ENCODE measurements at regions not wholly inside any gene's neighbourhood (a gene's known extent, or its start where the extent isn't known, plus 50 kb on each side); places are given as distances from the start of the nearest gene placed in this dataset.

GRCh38 chr11:131217313-131218310 lies 152.8 kb upstream of the NTM start:
- DNase-seq (ENCODE audit: extremely low read depth, insufficient read length) = no peak
- TF ChIP-seq CTCF (IDR thresholded peaks at IDR 0.05; ENCODE audit: insufficient read depth, low read length, poor library complexity, severe bottlenecking) = peak; percentile 52
- no peaks in the 10 kb centered on the region; the same call in none of the 2 replicates for H3K27me3 ChIP-seq (replicated peaks; ENCODE audit: control insufficient read depth, insufficient read depth, low read length)

DNA sequence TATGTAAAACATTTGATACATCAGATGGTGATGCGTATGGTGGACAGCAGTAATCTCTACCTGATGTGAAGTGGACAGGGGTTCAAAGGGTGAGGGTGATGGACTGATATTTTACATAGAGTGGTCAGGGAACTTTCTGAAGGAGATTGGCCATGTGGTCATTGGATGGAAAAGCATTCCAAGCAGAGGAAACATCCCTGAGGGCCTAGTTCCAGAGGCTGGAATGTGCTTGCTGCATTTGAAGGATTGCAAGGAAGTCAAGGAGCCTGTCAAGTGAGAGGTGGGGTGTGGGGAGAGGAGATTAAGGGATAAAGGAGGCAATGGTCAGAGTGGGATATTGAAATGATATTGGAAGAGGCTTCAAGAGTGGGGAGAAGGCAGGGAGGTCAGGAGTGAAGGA lies 151.9 kb upstream of the NTM start:
- TF ChIP-seq CTCF (IDR thresholded peaks at IDR 0.05; ENCODE audit: insufficient read depth, low read length, poor library complexity, severe bottlenecking) = no peak
- H3K4me3 ChIP-seq (replicated peaks; ENCODE audit: low read depth, low read length) = no peak overlapping the region
- no peaks in the 10 kb centered on the region for H3K36me3 ChIP-seq (ENCODE audit: control insufficient read depth, insufficient read depth, low read length)
- no peak for DNase-seq (ENCODE audit: extremely low read depth, insufficient read length)
- no peaks in the 10 kb centered on the region; the same call in none of the 2 replicates for H3K27me3 ChIP-seq (replicated peaks; ENCODE audit: control insufficient read depth, insufficient read depth, low read length)

More at GRCh38 chr11:131217313-131218310, 152.8 kb upstream of the NTM start:
- H3K4me3 ChIP-seq (replicated peaks; ENCODE audit: low read depth, low read length) = no peak overlapping the region
- no peaks in the 10 kb centered on the region for H3K36me3 ChIP-seq (ENCODE audit: control insufficient read depth, insufficient read depth, low read length)

- no peak for TF ChIP-seq CTCF (IDR thresholded peaks at IDR 0.05; ENCODE audit: insufficient read depth, low read length, poor library complexity, severe bottlenecking)
- H3K36me3 ChIP-seq (ENCODE audit: control insufficient read depth, insufficient read depth, low read length) = no peaks in the 10 kb centered on the region
- H3K27me3 ChIP-seq (replicated peaks; ENCODE audit: control insufficient read depth, insufficient read depth, low read length) = no peaks in the 10 kb centered on the region; the same call in none of the 2 replicates
- H3K4me3 ChIP-seq (replicated peaks; ENCODE audit: low read depth, low read length) = no peak overlapping the region
- DNase-seq (ENCODE audit: extremely low read depth, insufficient read length) = no peak
Measured at GRCh38 chr11:131219646-131220045, 150.8 kb upstream of the NTM start.

DNA sequence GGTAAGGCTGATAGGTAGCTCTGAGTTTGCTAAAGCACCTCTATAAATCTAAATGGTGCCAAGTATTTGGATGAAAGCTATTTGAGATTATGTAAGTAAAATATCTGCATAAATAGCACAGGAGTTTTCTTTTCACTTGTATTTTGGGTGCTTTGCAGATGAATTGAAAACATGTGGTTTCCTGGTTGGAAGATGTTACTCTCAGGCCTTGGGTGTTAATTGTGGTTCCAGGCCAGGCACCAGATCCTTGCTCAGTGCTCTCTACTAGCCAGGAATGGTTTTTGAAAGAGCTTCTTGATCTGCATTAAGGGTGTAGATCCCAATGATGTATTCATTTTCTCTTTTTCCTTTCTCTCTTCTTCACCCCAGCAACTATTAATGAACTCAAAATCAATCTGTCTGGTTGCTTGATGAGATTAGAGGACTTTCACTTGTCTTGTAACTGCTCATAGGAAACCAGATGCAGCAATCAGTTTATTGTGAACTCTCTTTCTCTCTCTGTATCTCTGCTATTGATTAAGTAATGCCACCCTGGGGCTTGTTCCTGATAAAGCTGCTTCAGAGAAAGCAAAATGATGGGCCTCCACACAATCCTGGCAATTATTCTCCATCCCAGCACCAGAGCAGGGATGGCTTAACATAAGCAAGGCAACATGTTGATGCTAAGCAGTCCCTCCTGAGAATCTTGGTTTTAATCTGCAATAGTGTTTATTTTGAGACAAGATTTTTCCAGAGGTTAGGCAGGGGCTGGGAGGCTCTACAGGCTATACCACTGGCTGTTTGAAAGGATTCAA lies 147.0 kb upstream of the NTM start:
- Histone ChIP-seq H3K36me3 (ENCODE audit: control insufficient read depth, insufficient read depth, low read length) (no peaks in the 10 kb centered on the region), H3K4me3 (replicated peaks; ENCODE audit: low read depth, low read length) (no peak overlapping the region), H3K27me3 (replicated peaks; ENCODE audit: control insufficient read depth, insufficient read depth, low read length) (no peaks in the 10 kb centered on the region; the same call in 1 of the 2 replicates)
- TF ChIP-seq CTCF (IDR thresholded peaks at IDR 0.05; ENCODE audit: insufficient read depth, low read length, poor library complexity, severe bottlenecking) = no peak
- no peak for DNase-seq (ENCODE audit: extremely low read depth, insufficient read length)

DNA sequence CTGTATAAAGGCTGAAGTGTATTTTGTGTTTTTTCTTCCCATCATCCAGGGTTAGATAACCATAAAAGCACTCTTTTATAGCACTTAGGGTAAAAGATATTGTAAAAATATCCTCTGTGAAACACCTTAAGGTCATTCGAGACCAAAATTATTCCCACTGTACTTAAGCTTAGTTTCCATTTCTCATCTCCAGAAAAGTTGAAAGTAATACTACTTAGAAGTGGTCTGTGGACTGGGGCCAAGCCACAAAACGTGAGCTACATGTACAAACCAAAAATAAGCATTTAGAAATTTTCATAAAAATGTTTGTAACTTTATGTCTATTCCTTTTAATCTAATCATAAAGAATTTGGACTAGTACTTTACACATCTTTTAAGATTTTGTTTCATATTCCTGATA lies 142.0 kb upstream of the NTM start:
- Histone ChIP-seq H3K36me3 (ENCODE audit: control insufficient read depth, insufficient read depth, low read length) (no peaks in the 10 kb centered on the region), H3K4me3 (replicated peaks; ENCODE audit: low read depth, low read length) (no peak overlapping the region), H3K27me3 (replicated peaks; ENCODE audit: control insufficient read depth, insufficient read depth, low read length) (no peaks in the 10 kb centered on the region; the same call in none of the 2 replicates)
- TF ChIP-seq CTCF (IDR thresholded peaks at IDR 0.05; ENCODE audit: insufficient read depth, low read length, poor library complexity, severe bottlenecking) = no peak
- DNase-seq (ENCODE audit: extremely low read depth, insufficient read length) = no peak

All from GM06990 (cell line).